ENCODE measurements at regions not wholly inside any gene's neighbourhood (a gene's known extent, or its start where the extent isn't known, plus 50 kb on each side); places are given as distances from the start of the nearest gene placed in this dataset.
"Not testable (repeated sequence)": the region's sequence is repeated elsewhere in the genome, so short reads cannot be mapped to it uniquely, and the experiment has no call there.

DNA sequence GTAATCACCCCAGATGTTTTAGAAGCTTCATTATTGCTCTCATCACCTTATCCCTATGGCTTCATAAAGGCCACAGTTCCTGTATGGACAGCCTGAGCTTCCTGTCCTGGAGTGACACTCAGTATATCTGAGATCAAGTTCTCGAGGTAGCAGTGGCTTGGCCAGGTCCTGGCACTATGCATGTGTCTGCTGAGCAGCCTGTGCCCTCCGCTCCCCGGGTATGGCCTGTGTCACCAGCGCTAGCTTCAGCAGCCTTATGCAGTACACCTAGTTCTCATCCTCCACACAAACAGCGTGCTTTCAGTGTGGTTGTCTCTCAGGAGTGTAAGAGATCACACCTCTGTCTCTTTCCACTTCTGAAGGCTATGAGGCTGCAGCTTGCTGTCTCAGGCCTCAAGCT lies 514.7 kb downstream of the DIRAS2 start:
- no peak for DNase-seq

DNA sequence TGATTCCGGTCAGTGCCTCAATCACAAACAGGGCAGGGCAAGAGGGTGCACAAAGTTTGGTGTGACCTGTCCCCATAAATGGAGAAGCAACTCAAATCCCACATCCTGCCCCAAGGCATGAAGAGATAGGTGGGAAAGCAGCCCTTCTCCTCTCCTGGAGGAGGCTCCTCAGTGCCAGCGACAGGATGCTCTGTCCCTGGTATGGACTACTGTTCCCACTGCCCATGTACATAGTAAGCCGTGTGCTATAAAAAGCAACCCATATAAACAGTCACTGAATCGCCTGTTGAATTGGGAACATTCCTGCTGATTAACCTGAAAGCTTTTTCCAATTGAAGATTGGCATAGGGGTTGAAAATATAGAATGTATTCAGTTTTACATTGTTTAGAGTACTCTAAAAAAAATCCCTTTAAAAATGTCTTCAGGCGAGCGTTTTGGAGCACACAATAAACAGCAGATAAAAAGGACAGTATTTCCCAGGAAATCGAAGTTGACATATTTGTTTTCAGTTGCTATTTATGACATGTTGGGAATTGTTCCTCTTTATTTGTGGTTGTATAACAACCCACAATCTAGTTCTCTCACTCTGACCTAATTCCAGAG lies 513.9 kb downstream of the DIRAS2 start:
- DNase-seq, result no peak

DNA sequence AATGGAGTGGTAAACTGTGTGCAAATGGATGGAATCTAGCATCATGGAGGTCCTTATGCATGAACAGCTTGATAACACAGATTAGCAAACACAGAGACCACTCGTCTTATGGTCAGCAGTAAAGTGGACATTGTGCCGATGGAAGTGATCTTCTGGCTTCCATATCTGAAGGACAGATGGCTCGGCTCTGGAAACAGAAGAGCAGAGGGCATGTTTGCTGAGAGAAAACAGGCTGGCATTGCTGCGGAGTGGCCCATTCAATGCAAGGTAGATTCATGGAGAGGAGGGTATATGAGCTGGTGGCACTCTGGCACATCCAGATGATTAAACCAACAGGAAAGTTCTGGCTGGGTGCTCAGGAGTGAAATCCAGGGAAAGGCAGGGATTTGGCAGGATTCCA lies 513.2 kb downstream of the DIRAS2 start:
- DNase-seq, result no peak

DNA sequence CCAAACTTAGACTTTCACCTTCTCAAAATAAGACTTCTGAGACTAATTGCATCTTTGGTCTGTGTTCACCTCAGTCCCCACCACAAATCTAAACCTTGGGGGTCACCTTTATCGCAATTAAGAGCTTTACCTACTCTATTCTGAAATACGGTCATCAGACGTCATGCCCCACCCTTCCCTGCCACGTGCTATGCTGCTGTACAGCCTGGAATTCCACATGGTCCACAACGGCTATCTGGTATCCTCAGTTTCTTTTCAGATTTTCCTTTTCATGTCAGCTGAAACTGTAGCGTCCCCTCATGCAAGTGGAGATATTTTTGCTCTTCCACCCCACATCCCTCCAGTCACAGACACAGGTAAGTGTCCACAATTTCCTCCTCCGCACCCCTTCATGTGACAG lies 511.1 kb downstream of the DIRAS2 start:
- no peak for DNase-seq

DNA sequence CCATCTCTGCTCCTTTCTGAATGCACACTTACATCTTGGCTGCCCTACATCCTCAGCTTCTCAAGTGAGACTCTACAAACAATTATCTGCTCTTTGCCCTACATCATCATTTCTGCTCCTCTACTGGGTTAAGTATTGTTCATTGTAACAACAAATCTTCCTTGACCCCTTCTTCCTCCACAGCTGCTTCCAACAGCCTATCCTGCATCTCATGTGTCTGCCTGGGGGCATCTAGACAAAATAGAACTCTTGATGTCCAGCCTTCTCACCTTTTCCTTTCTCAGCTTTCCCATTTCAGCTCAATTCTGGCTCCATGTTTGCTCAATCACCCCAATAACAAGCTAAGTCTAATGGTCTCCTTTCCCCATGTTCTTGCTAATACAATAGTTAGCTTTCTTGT lies 509.8 kb downstream of the DIRAS2 start:
- no peak for DNase-seq

DNA sequence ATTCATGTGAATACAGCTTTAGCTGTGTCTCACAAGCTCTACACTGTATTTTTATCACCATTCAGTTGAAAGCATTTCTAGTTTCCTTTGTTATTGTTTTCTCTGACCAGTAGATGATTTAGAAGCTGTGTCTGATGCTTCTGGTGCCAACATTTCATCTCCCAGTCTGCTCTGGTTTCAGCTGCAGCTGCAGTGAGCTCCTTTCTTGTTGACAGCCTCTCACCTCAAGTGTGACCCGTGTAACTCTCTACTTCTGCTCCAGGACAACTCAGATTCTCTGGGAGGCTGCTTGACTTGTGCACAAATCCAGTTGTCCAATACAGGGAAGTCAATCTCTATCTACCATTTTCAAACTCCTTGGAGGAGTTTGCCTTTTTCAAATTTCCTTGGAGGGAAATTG lies 504.8 kb downstream of the DIRAS2 start:
- DNase-seq, result peak; percentile 52

DNA sequence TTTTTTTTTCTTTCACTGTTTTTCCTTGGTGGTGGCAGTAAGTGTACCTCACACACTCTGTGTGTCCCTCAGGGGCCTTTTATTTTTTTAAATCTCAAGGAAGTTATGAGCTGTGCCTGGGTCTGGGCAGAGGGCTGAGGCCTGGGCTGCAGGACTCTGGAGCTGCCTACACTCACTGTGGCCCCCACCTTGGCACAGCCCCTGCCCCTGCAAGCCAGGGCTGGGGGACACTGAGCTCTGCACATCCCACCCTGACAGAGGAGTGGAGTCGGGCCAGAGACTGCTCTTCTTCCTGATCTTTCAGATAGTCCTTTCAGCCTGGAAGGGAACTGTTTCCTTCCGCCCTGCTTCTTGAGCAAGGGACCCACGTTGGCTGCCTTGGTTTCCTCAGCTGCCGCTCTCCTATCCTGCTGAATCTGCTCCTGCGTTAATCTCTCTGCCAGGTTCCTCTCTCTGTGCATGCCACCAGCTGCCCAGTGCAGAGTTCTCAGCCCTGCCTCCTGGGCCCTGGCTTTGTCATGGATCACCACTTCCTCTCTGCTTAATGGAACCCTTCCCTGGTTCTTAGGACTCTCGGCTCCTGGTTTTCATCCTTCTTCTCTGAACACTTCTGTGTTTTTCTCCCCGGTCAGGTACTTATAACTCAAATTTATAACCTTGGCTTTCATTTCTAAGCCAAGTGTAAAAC lies 502.3 kb downstream of the DIRAS2 start:
- DNase-seq, result peak; percentile 29

DNA sequence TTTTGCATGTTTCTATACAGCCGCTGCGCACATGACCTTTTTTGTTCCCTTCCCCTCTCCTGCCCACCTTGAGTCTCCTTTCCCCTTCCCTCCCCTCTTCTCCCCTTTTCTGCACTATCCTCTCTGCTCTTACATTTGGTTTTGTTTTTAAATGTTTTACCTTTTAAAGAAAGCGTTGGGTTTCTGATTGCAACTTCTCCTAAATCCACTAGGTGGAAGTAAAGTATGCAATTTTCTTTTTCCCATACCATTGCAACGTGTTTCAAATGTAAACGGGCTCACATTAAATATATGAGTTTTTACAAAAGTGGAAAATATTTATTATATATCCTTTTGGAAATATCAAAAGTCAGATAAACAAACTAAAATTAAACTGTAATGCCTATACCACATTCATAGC lies 500.9 kb downstream of the DIRAS2 start:
- peak; percentile 49 for DNase-seq

DNA sequence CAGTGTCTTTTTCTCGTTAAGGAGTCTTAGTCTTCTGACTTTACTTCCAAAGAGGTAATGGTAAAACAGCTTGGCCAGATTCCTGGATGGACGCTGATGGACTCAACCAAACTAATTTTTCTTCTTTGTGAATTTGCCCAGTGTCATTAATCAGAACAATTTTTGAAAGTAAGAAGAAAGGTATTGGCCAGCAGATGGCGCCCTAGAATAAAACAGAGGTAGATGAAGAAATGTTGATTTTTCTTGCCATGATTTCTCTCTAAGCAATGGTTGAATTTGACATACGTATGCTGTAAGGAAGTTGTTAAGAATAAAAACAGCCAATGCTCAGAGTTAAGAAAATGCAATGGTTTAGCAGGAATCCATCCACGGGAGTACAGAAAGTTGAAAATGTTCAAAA lies 500.0 kb downstream of the DIRAS2 start:
- DNase-seq, result peak; percentile 76

DNA sequence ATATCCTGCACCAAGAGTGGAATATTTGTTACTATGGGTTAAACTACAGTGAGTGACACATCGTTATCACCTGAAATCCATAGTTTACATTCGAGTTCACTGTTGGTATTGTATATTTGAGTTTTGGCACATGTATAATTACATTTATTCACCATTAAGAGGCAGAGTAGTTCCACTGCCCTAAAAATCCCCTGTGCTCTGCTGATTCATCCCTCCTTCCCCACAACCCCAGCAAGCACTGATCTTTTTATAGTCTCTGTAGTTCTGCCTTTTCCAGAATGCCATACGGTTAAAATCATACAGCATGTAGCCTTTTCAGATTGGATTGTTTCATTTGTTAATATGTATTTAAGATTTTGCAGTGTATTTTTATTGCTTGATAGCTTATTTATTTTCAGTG lies 495.2 kb downstream of the DIRAS2 start:
- DNase-seq, result no peak

DNA sequence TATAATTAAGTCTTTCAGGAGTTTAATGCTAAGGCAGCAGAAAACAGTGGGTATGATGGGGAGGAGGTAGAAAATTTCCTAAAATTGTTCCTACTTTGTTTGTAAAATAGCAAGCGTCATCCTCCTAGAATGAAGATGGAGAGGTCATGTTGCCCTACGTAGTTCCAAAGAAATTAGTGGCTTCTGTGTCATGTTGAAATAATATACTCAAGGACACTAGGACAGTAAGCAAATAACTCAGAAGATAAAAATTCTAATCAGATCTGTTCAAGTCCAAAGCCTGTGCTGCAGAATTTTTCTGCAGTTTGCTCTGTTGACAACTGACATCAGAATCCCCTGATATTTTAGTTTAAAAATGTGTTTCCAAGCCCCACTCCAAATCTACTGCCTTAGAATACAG lies 486.3 kb downstream of the DIRAS2 start:
- no peak for DNase-seq

DNA sequence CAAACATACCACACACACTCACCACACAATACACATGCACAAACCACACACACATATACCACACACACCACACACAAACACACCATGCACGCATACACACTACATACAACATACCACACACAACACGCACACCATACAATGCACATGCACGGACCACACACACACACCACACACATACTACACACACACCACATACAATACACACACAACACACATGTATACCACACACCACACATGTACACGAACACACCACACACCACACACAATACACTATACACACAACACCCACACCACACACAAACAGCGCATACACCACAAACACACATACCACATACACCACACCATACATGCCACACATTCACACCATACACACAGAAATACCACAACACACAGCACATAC lies 480.3 kb downstream of the DIRAS2 start:
- no peak for DNase-seq

DNA sequence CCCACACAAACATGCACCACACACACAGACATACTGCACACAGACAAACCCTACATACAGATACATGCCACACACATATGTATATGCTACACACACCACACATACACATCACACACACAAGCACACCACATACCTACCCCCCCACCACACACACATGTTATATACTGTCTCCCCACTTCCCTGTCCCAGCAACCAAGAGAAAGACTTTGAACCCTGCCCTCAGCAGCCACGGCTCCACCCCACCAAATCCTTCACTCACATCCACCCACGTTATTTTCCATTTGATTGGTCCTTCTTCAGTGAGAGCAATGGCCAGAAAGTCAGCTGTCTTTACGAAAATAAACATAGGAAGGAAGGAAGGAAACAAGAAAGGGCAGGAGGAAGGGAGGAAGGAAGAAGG lies 479.8 kb downstream of the DIRAS2 start:
- no peak for DNase-seq

DNA sequence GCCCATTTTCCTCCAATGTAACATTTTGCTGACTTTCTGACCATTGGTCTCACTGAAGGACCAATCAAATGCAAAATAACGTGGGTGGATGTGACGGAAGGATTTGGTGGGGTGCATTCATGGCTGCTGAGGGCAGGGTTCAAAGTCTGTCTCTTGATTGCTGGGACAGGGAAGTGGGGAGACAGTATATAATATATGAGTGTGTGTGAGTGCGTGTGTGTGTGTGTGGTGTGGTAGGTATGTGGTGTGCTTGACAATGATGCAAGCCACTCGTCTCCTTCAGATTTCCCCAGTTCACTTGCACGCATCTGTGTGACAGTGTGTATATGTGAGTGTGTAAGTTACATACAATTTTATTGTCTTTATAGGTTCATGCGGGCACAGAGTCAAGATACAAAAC lies 477.3 kb downstream of the DIRAS2 start:
- DNase-seq, result no peak

DNA sequence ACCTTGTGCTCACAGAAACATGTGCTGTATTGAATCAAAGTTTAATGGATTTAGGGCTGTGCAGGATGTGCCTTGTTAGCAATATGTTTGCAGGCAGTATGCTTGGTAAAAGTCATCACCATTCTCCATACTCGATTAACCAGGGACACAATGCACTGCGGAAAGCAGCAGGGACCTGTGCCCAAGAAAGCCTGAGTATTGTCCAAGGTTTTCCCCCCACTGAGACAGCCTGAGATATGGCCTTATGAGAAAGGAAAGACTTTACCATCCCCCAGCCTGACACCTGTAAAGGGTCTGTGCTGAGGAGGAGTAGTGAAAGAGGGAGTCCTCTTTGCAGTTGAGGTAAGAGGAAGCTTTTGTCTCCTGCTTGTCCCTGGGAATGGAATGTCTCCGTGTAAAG lies 476.2 kb downstream of the DIRAS2 start:
- not testable (repeated sequence) for DNase-seq

DNA sequence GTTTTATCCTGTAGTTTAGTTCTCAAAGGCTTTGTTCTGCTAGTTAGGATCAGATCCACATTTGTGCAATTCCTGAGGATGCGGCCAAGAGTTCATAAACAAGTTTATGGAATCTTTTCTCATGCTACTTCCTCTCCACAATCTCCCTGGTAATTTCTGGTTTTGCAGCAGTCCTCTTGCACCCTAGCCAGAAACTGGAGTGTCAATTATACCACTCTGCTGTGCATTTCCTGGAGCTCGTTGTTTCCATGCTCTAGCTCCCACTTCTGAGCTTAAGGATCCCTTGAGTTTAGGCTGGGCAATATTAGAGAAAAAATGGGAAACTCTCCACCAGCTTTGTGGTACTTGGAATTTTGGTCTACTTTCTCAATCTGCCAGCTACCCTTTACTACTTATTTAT lies 474.7 kb downstream of the DIRAS2 start:
- no peak for DNase-seq

DNA sequence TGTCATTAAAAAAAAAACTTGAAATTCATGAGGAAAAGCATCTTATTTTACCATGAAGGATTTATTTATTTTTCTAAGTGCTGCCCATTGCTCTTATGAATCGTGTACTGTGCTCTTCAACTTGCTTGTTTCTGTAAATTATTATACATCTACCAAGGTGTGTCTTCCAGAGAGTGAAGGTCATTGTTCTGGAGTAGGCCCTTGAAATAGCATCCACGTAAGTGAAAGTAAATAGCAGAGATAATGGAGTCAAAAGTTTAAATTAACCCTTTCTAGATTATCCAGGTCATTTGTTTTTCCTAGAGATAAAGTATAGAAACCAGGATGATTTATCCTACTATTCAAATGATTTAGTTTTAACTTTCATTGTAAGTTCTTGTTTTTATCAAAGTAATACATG lies 473.1 kb downstream of the DIRAS2 start:
- peak; percentile 42 for DNase-seq

DNA sequence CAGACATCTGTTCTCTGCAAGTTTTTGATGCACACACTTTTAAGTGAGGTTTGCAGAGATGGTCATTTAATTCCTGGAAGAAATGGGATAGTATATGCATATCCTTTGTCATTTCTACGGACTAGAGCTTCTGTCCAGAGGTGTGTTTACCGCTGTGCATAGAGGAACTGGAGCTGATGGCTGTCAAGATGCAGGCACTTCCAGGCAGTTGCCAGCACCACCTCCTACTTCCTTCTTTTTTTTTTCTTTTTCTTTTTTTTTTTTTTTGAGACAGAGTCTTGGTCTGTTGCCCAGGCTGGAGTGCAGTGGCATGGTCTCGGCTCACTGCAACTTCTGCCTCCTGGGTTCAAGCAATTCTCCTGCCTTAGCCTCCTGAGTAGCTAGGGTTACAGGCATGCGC lies 468.7 kb downstream of the DIRAS2 start:
- DNase-seq, result not testable (repeated sequence)

DNA sequence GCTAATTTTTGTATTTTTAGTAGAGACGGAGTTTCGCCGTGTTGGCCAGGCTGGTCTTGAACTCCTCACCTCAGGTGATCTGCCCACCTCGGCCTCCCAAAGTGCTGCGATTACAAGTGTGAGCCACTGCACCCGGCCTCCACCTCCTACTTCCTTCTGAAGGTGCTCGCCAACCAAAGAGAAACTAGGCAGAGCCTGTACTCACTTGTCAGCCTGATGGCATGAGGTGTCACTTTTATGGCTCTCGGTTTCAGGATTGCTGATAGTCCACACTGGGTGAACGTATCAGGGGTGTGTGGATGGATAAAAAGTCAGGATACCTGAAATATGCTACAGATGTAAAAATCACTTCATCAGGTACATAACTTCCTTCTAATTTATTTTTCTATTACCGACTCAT lies 468.3 kb downstream of the DIRAS2 start:
- DNase-seq, result not testable (repeated sequence)

DNA sequence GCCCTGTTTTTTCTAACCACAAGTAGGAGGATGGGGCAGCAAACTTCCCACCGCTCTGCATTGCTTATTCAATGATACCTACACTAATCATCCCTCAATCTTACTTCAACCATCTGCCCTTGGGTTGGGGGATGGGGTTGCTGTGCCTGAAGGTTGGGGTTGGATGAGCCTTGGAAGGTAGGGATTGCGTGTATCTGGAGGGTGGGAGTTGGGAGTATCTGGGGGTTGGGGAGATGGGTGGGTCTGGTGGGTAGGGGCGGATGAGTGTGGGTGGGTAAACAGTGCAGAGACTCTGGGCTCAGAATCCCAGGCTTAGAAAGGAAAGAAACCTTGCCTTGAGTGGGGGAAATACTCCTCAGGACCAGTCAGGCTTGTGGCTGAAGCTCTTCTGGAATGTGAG lies 467.4 kb downstream of the DIRAS2 start:
- no peak for DNase-seq

DNA sequence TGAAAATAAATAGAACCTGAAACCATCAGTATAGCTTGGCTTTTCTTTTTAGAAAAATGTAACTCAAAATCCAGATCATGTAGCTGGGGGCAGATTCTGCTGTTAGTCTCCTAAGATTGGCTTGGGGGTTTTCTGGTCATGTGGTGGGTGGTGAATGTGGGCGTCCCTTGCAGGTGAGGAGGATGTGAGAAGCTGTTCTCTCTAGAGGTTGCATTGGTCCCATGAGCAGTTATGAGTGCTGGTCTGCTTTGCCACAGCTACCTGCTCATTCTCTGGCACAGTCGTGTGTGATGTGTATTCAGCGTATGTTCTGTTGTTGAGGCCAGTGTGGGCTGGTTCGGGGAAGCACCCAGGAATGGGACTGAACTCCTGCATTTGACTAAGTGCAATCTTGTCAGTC lies 466.8 kb downstream of the DIRAS2 start:
- no peak for DNase-seq

DNA sequence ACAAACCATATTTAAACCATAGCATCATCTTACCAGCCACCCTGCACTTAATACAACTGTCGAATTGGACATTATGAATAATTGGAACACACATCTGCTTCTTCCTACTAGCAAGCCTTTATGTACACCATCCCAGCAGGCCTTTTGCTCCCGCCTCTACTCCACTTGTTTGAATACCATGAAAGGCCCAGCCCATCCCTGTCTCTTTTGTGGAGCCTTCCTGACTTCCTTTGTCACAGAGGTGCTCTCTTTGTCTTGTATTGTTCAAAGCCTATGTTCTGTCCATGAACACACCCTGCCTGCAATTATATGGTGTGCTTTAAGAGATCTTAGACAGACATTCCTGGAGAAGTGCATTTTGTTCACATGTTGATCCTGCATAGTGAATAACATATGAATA lies 465.7 kb downstream of the DIRAS2 start:
- DNase-seq, result peak; percentile 100

DNA sequence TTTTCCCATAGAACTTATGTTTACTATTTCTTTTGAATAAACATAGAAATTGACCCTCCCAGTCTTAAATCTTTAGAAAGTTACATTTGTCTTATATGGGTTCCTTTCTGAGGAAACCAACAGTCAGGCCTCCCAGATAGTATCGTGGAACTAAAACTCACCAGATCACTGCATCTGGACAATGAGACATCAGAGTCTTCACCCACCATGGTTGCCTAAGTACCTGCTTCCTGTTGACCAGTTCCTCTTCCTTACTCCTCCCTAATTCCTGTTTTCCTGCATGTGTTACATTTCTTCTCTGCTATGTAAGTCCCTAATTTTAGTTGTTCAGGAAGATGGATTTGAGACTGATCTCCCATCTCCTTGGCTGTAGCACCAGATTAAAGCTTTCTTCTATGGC lies 462.2 kb downstream of the DIRAS2 start:
- DNase-seq, result no peak

DNA sequence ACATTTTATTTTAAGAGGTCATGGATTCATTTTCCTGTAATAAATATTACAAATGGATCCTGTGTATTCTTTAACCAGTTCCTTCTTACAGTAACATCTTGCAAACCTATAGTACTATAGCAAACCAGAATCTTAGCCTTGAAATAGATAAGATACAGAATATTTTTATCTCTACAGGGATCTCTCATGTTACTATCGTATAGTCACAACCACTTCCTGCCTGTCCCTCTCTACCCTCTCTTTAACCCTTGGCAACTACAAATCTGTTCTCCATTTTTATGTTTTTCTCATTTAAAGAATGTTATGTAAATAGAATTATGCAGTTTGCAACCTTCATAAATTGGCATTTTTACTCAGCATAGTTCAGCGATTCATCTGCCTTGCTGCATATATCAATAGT lies 454.0 kb downstream of the DIRAS2 start:
- DNase-seq, result no peak

DNA sequence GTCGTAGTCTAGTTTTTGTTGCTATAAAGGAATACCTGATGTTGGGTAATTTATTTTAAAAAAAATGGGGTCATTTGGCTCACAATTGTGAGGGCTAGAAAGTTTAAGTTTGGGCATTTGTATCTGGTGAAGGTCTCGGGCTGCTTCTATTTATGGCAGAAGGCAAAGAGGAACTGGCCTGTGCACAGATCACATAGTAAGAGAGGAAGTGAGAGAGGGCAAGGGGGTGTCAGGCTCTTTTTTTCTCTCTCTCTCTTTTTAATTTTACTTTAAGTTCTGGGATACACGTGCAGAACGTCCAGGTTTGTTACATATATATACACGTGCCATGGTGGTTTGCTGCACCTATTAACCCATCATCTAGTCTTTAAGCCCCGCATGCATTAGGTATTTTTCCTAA lies 453.3 kb downstream of the DIRAS2 start:
- DNase-seq, result no peak
